H7 (cell line): ENCODE measurements at regions not wholly inside any gene's neighbourhood (a gene's known extent, or its start where the extent isn't known, plus 50 kb on each side); places are given as distances from the start of the nearest gene placed in this dataset.

Experiments used
- DNase-seq: peaks from one replicate; pipeline ENCODE4 v3.0.0; 2012
- H3K27me3 ChIP-seq: 2 replicates; pipeline ENCODE4 v1.6.0; 2011; ENCODE audit warnings: mild to moderate bottlenecking, low read length; ENCODE audit not compliant: control insufficient read depth, insufficient read depth
- H3K36me3 ChIP-seq: replicated peaks from 2 replicates; pipeline ENCODE4 v1.5.1; 2011; ENCODE audit warnings: low read length; ENCODE audit not compliant: control insufficient read depth, insufficient read depth
- H3K4me3 ChIP-seq: 2 replicates; pipeline ENCODE4 v1.5.1; 2011; ENCODE audit warnings: low read depth, mild to moderate bottlenecking, control low read depth, low read length, moderate library complexity; ENCODE audit not compliant: insufficient read depth

GRCh38 chr13:94764576-94765321 lies 52.4 kb upstream of the SOX21 start:
- no peak overlapping the region for H3K4me3 ChIP-seq
- H3K27me3 ChIP-seq: no peaks in the 10 kb centered on the region
- no peaks in the 10 kb centered on the region for H3K36me3 ChIP-seq
- DNase-seq: no peak
